SK-N-SH (cell line): ENCODE measurements at regions not wholly inside any gene's neighbourhood (a gene's known extent, or its start where the extent isn't known, plus 50 kb on each side); places are given as distances from the start of the nearest gene placed in this dataset.

ENCODE experiments used
- CTCF ChIA-PET: fragments of 300-600, 350-600 bp; formaldehyde crosslinking; extraction: SDS; loops from one replicate; lab custom pipeline; 2021; lab: Yijun Ruan, JAX
- POLR2A ChIA-PET: fragments of 350-600 bp; sonication (Branson Sonifier 250); formaldehyde crosslinking; extraction: SDS; loops from one replicate; lab custom pipeline; 2020; ENCODE audit warnings: antibody characterized with exemption, inconsistent platforms; lab: Yijun Ruan, JAX
- DNase-seq: peaks from one replicate; pipeline ENCODE4 v3.0.0; 2012
- H2AFZ ChIP-seq: fragments of 200-600 bp; sonication (generic); 2 replicates; pipeline ENCODE4 v1.8.1; 2016; ENCODE audit warnings: antibody characterized with exemption, mild to moderate bottlenecking, low read depth
- H3F3A ChIP-seq: fragments of 200-600 bp; sonication (generic); replicated peaks from 2 replicates; pipeline ENCODE3; 2016; ENCODE audit warnings: antibody characterized with exemption, mild to moderate bottlenecking; ENCODE audit not compliant: insufficient read depth
- H3K27ac ChIP-seq, 2 experiments: fragments of 200-500 bp in 1 of 2; fragments of 200-600 bp in 1 of 2; sonication (Bioruptor generic) in 1 of 2; sonication (generic), shearing (Covaris generic) in 1 of 2; 2 replicates each; pipeline versions ENCODE4 v1.5.1 to v1.6.1; 2014 to 2016; ENCODE audit warnings: low read depth in 2 of 2, inconsistent platforms in 1 of 2, low read length in 1 of 2, mild to moderate bottlenecking in 1 of 2, mixed read lengths in 1 of 2
- H3K27me3 ChIP-seq: fragments of 200-600 bp; sonication (generic), shearing (Covaris generic); 2 replicates; pipeline ENCODE4 v1.6.1; 2016; ENCODE audit warnings: mixed run types; ENCODE audit not compliant: insufficient read depth
- H3K36me3 ChIP-seq, 2 experiments: fragments of 200-500 bp in 1 of 2; fragments of 200-600 bp in 1 of 2; sonication (Bioruptor generic) in 1 of 2; sonication (generic) in 1 of 2; replicated peaks in 1 of 2; 2 replicates each; pipeline versions ENCODE3 to v1.5.1; 2014 to 2016; ENCODE audit warnings: low read length in 1 of 2, mild to moderate bottlenecking in 1 of 2; ENCODE audit not compliant: insufficient read depth in 2 of 2, control insufficient read depth in 1 of 2
- H3K4me1 ChIP-seq, 2 experiments: fragments of 200-500 bp in 1 of 2; fragments of 200-600 bp in 1 of 2; sonication (Bioruptor generic) in 1 of 2; sonication (generic), shearing (Covaris generic) in 1 of 2; 2 replicates each; pipeline versions ENCODE4 v1.5.1 to v1.6.1; 2014 to 2016; ENCODE audit warnings: low read depth in 1 of 2, low read length in 1 of 2, mixed run types in 1 of 2; ENCODE audit not compliant: insufficient read depth in 2 of 2, control insufficient read depth in 1 of 2
- H3K4me2 ChIP-seq: fragments of 200-600 bp; sonication (generic), shearing (Covaris generic); 2 replicates; pipeline ENCODE4 v1.6.1; 2017; ENCODE audit warnings: mixed run types
- H3K4me3 ChIP-seq, 2 experiments: fragments of 200-500 bp in 1 of 2; fragments of 200-600 bp in 1 of 2; sonication (Bioruptor generic) in 1 of 2; sonication (generic), shearing (Covaris generic) in 1 of 2; 2 replicates each; pipeline versions ENCODE4 v1.5.1 to v1.8.1; 2014 to 2016; ENCODE audit warnings: low read depth in 2 of 2, inconsistent platforms in 1 of 2, low read length in 1 of 2, mild to moderate bottlenecking in 1 of 2, mixed read lengths in 1 of 2, moderate library complexity in 1 of 2
- H3K79me2 ChIP-seq: fragments of 200-600 bp; sonication (generic); 2 replicates; pipeline ENCODE4 v1.8.1; 2017; ENCODE audit warnings: mild to moderate bottlenecking; ENCODE audit not compliant: insufficient read depth
- H3K9ac ChIP-seq: fragments of 200-600 bp; sonication (generic); 2 replicates; pipeline ENCODE4 v1.6.1; 2017; ENCODE audit warnings: mixed run types
- H3K9me2 ChIP-seq: fragments of 200-600 bp; sonication (generic); 2 replicates; pipeline ENCODE4 v1.6.1; 2017; ENCODE audit warnings: mixed run types
- H3K9me3 ChIP-seq: fragments of 200-600 bp; sonication (generic); 2 replicates; pipeline ENCODE4 v1.6.1; 2017; ENCODE audit warnings: mixed run types, mild to moderate bottlenecking, moderate library complexity
- H4K20me1 ChIP-seq: fragments of 200-600 bp; sonication (generic); 2 replicates; pipeline ENCODE4 v1.6.1; 2017; ENCODE audit warnings: mild to moderate bottlenecking, mixed run types; ENCODE audit not compliant: insufficient read depth
- EP300 ChIP-seq, 2 experiments: IDR thresholded peaks; 2 replicates each; pipeline versions ENCODE4 v1.4.0 to v1.6.1; 2012; ENCODE audit warnings: borderline replicate concordance in 1 of 2, low read depth in 1 of 2, low read length in 1 of 2
- FOSL2 ChIP-seq: IDR thresholded peaks from 2 replicates; pipeline ENCODE4 v1.4.0; 2012; ENCODE audit warnings: low read depth, mild to moderate bottlenecking, moderate library complexity, borderline replicate concordance
- JUND ChIP-seq: IDR thresholded peaks from 2 replicates; pipeline ENCODE4 v1.4.0; 2012
- NRF1 ChIP-seq: IDR thresholded peaks from 2 replicates; pipeline ENCODE4 v1.6.1; 2012; ENCODE audit warnings: low read depth, mild to moderate bottlenecking, low read length
- TCF12 ChIP-seq: IDR thresholded peaks from 2 replicates; pipeline ENCODE4 v1.4.0; 2012
- WGBS: methylation state at CpG from one replicate; pipeline ENCODE4 v1.1.6; 2017; ENCODE audit warnings: low lambda C conversion rate; 5-methylcytosine and 5-hydroxymethylcytosine counted together
- TF ChIP-seq, protein P1 (sequence below): IDR thresholded peaks from 2 replicates; pipeline ENCODE4 v1.6.1; 2012; ENCODE audit warnings: mild to moderate bottlenecking, low read depth, low read length, moderate library complexity
- TF ChIP-seq, protein P2 (sequence below): IDR thresholded peaks from 2 replicates; pipeline ENCODE4; 2012
- TF ChIP-seq, protein P3 (sequence below): IDR thresholded peaks from 2 replicates; pipeline ENCODE4 v1.4.0; 2012; ENCODE audit warnings: low read depth

DNA sequence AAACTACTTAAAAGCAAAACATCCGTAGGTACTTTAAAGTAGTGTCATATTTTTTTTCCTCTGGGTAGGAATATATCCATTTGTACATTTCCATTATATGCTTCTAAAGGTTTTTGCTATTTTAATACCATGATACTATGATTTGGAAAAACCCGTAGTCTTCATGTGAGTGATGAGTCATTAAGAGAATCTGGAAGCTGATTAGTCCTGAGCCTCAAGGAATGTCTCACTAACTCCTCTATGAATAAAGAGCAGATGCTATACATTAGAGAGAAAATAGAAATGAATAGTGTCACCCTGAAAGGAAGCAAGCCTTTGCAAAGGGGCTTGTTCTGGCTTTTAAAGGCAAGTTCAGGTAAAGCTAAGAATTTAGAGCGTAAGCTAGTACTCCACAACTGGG lies 432.1 kb downstream of the CCDC91 start:
- no peak for DNase-seq
- Histone ChIP-seq H3K36me3 (no peaks in the 10 kb centered on the region), H3K4me2 (no peak overlapping the region), H4K20me1 (no peaks in the 10 kb centered on the region), H3K9me3 (0 out of 2 replicates have a peak, but pooled peaks cover 2% of the 10 kb centered on the region), H3K9me2 (no peaks in the 10 kb centered on the region), H3K9ac (no peak overlapping the region), H3K27ac (no peak overlapping the region), H2AFZ (no peak overlapping the region), H3K27me3 (no peaks in the 10 kb centered on the region), H3K79me2 (no peaks in the 10 kb centered on the region), H3F3A (no peaks in the 10 kb centered on the region), H3K4me1 (no peaks in the 10 kb centered on the region), H3K4me3 (no peak overlapping the region)
- POLR2A ChIA-PET, result no interaction called here
- CTCF ChIA-PET, result interaction anchor here (1.9 kb wide), 1 partner anchor 14 kb away, joined by 8 read pairs; no protein-coding TSS in a partner anchor
- 56% methylated on average over 3 of the region's 3 CpGs for WGBS
- TF ChIP-seq TCF12, result peak; percentile 50
- peak; percentile 39 for TF ChIP-seq JUND
- TF ChIP-seq, protein P1, sequence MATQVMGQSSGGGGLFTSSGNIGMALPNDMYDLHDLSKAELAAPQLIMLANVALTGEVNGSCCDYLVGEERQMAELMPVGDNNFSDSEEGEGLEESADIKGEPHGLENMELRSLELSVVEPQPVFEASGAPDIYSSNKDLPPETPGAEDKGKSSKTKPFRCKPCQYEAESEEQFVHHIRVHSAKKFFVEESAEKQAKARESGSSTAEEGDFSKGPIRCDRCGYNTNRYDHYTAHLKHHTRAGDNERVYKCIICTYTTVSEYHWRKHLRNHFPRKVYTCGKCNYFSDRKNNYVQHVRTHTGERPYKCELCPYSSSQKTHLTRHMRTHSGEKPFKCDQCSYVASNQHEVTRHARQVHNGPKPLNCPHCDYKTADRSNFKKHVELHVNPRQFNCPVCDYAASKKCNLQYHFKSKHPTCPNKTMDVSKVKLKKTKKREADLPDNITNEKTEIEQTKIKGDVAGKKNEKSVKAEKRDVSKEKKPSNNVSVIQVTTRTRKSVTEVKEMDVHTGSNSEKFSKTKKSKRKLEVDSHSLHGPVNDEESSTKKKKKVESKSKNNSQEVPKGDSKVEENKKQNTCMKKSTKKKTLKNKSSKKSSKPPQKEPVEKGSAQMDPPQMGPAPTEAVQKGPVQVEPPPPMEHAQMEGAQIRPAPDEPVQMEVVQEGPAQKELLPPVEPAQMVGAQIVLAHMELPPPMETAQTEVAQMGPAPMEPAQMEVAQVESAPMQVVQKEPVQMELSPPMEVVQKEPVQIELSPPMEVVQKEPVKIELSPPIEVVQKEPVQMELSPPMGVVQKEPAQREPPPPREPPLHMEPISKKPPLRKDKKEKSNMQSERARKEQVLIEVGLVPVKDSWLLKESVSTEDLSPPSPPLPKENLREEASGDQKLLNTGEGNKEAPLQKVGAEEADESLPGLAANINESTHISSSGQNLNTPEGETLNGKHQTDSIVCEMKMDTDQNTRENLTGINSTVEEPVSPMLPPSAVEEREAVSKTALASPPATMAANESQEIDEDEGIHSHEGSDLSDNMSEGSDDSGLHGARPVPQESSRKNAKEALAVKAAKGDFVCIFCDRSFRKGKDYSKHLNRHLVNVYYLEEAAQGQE, result no peak
- TF ChIP-seq FOSL2, result peak; percentile 59
- TF ChIP-seq, protein P2, sequence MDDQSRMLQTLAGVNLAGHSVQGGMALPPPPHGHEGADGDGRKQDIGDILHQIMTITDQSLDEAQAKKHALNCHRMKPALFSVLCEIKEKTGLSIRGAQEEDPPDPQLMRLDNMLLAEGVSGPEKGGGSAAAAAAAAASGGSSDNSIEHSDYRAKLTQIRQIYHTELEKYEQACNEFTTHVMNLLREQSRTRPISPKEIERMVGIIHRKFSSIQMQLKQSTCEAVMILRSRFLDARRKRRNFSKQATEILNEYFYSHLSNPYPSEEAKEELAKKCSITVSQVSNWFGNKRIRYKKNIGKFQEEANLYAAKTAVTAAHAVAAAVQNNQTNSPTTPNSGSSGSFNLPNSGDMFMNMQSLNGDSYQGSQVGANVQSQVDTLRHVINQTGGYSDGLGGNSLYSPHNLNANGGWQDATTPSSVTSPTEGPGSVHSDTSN, result 0 out of 2 replicates have a peak, but pooled peaks have one; percentile 18
- TF ChIP-seq NRF1, result no peak

GRCh38 chr12:28626504-28626903 lies 436.2 kb downstream of the CCDC91 start:
- H3K79me2 ChIP-seq, result no peaks in the 10 kb centered on the region
- no peak for TF ChIP-seq JUND
- TF ChIP-seq EP300 (IDR thresholded peaks at IDR 0.05; ENCODE audit: borderline replicate concordance in 1 of 2, low read depth in 1 of 2, low read length in 1 of 2), result no peak
- TF ChIP-seq, protein P3, sequence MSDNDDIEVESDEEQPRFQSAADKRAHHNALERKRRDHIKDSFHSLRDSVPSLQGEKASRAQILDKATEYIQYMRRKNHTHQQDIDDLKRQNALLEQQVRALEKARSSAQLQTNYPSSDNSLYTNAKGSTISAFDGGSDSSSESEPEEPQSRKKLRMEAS, result no peak
- CTCF ChIA-PET, result interaction anchor here (1.2 kb wide), 1 partner anchor 41 kb away, joined by 3 read pairs; no protein-coding TSS in a partner anchor
- H3K4me1 ChIP-seq, result no peaks in the 10 kb centered on the region
- H3K9me2 ChIP-seq, result no peaks in the 10 kb centered on the region
- H3K4me2 ChIP-seq, result no peak overlapping the region
- no peak overlapping the region for H2AFZ ChIP-seq
- no peak for DNase-seq
- H4K20me1 ChIP-seq, result no peaks in the 10 kb centered on the region
- no peaks in the 10 kb centered on the region for H3K36me3 ChIP-seq
- H3K9me3 ChIP-seq, result no peaks in the 10 kb centered on the region
- POLR2A ChIA-PET, result no interaction called here
- 82% methylated on average over 3 of the region's 3 CpGs for WGBS
- no peak overlapping the region for H3K9ac ChIP-seq
- no peak overlapping the region for H3K27ac ChIP-seq
- H3F3A ChIP-seq, result no peaks in the 10 kb centered on the region
- H3K27me3 ChIP-seq, result no peaks in the 10 kb centered on the region
- no peak overlapping the region for H3K4me3 ChIP-seq
